ENCODE measurements at regions not wholly inside any gene's neighbourhood (a gene's known extent, or its start where the extent isn't known, plus 50 kb on each side); places are given as distances from the start of the nearest gene placed in this dataset.

DNA sequence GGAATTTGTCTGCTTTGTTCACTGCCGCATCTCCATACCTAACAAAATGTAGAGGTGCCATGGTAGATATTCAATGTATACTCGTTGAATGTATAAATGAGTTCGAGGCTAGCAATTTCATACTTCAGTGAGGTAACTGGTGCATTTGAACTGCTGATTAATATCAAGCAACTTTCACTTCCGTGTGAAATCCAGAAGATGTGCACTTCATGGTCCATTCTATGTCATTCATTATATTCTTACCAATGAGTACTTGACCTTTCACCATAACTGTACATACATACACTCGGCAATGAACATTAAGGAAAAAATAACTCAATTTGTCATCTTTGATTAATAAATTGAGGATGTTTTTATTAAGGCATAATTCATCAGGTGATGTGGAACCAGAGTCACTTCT is 598.5 kb downstream of the ZNF385D start:
- no peak overlapping the region for H3K27ac ChIP-seq (ENCODE audit: low read depth)
- 87% methylated on average over 5 of the region's 5 CpGs for WGBS
- H3K4me1 ChIP-seq (ENCODE audit: insufficient read depth), result no peaks in the 10 kb centered on the region
- no peaks in the 10 kb centered on the region for H3K36me3 ChIP-seq (ENCODE audit: insufficient read depth)
- no peak overlapping the region for H3K4me3 ChIP-seq (ENCODE audit: low read depth, low read length)
- DNase-seq (ENCODE audit: extremely low spot score), result no peak

DNA sequence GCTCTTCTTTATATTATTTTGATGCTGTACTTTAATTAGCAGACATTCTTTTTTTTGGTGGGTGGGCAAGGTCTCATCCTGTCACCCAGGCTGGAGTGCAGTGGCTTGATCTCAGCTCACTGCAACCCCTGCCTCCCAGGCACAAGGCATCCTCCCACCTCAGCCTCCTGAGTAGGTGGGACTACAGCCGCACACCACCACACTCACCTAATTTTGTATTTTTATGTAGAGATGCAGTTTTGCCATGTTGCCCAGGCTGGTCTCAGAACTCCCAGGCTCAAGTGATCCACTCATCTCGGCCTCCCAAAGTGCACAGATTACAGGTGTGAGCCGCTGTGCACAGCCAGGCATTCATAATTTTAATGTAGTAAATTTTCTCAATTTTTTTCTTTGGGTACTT is 608.1 kb downstream of the ZNF385D start:
- Histone ChIP-seq H3K27ac (ENCODE audit: low read depth) (no peak overlapping the region), H3K4me1 (ENCODE audit: insufficient read depth) (no peaks in the 10 kb centered on the region), H3K36me3 (ENCODE audit: insufficient read depth) (no peaks in the 10 kb centered on the region), H3K4me3 (ENCODE audit: low read depth, low read length) (no peak overlapping the region)
- no peak for DNase-seq (ENCODE audit: extremely low spot score)
- WGBS, result 91% methylated on average over 3 of the region's 3 CpGs

DNA sequence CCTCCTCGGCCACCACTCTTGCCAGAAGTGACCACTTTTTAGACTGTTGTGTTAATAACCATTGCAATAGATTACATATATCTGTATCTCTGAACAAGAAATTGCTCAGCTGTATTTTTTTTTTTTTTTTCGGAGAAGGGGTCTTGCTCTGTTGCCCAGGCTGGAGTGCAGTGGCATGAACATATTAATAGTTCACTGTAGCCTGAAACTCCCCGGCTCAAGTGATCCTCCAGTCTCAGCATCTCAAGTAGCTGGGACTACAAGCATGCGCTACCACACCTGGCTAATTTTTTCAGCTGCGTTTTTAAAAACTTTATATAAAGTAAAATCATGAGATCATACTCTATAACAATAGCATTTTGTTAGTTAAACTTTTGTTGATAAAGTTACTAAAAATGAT is 609.0 kb downstream of the ZNF385D start:
- Histone ChIP-seq H3K4me3 (ENCODE audit: low read depth, low read length) (no peak overlapping the region), H3K36me3 (ENCODE audit: insufficient read depth) (no peaks in the 10 kb centered on the region), H3K4me1 (ENCODE audit: insufficient read depth) (no peaks in the 10 kb centered on the region), H3K27ac (ENCODE audit: low read depth) (no peak overlapping the region)
- WGBS, result 91% methylated on average over 5 of the region's 5 CpGs
- DNase-seq (ENCODE audit: extremely low spot score), result no peak

DNA sequence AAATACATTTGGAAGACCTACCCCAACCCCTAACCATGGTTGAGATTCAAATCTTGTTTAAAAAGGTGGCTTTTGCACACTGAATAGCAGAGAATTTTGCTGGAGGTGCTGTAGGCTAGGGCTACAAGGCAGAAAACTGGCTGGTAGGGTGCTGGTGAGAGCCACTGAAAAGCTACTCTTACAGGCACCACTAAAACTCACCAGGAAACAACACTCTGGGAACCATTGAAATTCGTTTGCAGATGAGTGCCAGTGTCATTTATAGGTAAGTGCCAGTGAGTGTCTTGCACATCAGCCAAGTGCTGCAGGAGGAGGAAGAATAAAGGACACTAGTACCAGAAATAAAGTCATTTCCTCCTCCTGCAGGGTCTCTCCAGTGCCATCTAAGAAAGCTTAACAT is 610.2 kb downstream of the ZNF385D start:
- WGBS, result 23% methylated on average over 1 of the region's 1 CpG
- Histone ChIP-seq H3K4me1 (ENCODE audit: insufficient read depth) (no peaks in the 10 kb centered on the region), H3K27ac (ENCODE audit: low read depth) (no peak overlapping the region), H3K36me3 (ENCODE audit: insufficient read depth) (no peaks in the 10 kb centered on the region), H3K4me3 (ENCODE audit: low read depth, low read length) (no peak overlapping the region)
- DNase-seq (ENCODE audit: extremely low spot score), result no peak

DNA sequence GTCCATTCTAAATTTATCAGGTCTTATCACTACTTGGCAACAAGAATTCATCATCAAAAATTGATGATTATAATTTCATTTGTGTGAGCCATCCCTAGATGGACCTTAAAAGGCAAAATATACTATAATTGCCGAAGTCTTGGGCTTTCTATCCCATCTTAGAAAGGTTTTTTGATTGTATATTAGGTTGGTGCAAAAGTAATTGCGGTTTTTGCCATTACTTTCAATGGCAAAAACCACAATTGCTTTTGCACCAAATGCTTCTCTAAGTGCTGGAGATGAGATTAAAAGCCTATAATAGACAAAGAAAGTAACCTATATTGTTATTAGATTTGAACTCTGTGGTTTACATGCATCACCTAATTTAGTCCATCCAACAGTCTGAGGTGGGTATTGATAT is 612.9 kb downstream of the ZNF385D start:
- Histone ChIP-seq H3K36me3 (ENCODE audit: insufficient read depth) (no peaks in the 10 kb centered on the region), H3K4me3 (ENCODE audit: low read depth, low read length) (no peak overlapping the region), H3K27ac (ENCODE audit: low read depth) (no peak overlapping the region), H3K4me1 (ENCODE audit: insufficient read depth) (no peaks in the 10 kb centered on the region)
- DNase-seq (ENCODE audit: extremely low spot score), result no peak
- WGBS, result 85% methylated on average over 2 of the region's 2 CpGs

DNA sequence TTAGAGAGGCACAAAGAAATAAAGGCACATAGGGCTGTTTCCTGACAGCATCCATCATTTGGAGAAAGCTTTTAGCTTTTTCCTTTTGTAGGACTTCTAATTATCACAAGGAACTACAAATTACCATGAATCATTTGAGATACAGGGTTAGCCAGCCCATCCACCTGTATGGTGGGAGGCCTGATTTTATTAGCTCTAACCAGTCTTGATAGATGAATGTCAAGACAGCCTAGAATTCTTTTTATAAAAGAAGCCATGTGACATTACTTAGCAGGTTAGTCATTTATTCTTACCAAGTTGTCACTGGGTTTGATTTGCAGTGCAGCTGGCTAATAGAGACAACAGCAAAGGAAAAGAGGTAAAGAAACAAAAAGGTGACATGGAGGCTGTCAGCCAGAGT is 618.1 kb downstream of the ZNF385D start:
- DNase-seq (ENCODE audit: extremely low spot score), result no peak
- H3K4me3 ChIP-seq (ENCODE audit: low read depth, low read length), result no peak overlapping the region
- no peaks in the 10 kb centered on the region for H3K4me1 ChIP-seq (ENCODE audit: insufficient read depth)
- H3K36me3 ChIP-seq (ENCODE audit: insufficient read depth), result no peaks in the 10 kb centered on the region
- H3K27ac ChIP-seq (ENCODE audit: low read depth), result no peak overlapping the region

DNA sequence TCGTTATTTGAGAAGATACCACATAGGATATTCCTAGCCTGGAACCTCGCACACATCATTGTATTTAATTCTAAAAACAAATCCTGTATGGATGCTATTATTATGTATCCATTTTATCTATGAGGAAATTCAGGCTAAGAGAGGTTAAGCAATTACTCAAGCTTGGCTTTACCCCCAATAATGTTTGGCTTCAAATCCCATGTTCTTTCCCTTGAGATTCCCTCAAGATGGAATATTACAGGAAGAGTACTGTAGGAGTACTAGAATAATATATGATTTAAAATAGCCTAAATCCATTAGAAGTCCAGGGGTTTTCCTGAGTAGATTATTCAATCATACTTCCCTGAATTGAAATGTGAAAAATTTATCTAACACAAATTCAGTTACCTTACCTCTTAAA is 630.2 kb downstream of the ZNF385D start:
- H3K4me1 ChIP-seq (ENCODE audit: insufficient read depth), result no peaks in the 10 kb centered on the region
- DNase-seq (ENCODE audit: extremely low spot score), result no peak
- 84% methylated on average over 2 of the region's 2 CpGs for WGBS
- no peak overlapping the region for H3K4me3 ChIP-seq (ENCODE audit: low read depth, low read length)
- H3K36me3 ChIP-seq (ENCODE audit: insufficient read depth), result no peaks in the 10 kb centered on the region
- H3K27ac ChIP-seq (ENCODE audit: low read depth), result no peak overlapping the region

DNA sequence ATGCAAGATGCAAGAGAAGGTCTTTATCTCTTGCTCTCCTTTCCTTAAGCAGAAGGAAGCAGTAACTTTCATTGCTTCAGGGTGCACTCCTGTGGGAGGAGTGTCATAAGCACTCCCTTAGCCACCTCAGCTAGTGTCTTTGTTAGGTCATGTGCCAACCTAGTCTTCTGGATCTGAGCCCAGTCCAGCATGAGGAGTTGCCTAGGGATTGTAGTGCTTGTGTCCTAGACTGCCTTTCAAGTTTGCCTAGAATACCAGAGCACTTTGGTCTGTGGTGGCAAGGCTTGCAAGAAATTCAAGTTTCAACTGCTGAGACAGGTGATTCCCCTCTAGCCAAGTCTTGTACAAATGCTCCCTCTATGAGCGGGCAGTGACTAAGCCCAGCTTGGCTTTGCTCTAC is 633.6 kb downstream of the ZNF385D start:
- Histone ChIP-seq H3K4me1 (ENCODE audit: insufficient read depth) (no peaks in the 10 kb centered on the region), H3K4me3 (ENCODE audit: low read depth, low read length) (no peak overlapping the region), H3K36me3 (ENCODE audit: insufficient read depth) (no peaks in the 10 kb centered on the region), H3K27ac (ENCODE audit: low read depth) (no peak overlapping the region)
- 98% methylated on average over 1 of the region's 1 CpG for WGBS
- DNase-seq (ENCODE audit: extremely low spot score), result no peak

DNA sequence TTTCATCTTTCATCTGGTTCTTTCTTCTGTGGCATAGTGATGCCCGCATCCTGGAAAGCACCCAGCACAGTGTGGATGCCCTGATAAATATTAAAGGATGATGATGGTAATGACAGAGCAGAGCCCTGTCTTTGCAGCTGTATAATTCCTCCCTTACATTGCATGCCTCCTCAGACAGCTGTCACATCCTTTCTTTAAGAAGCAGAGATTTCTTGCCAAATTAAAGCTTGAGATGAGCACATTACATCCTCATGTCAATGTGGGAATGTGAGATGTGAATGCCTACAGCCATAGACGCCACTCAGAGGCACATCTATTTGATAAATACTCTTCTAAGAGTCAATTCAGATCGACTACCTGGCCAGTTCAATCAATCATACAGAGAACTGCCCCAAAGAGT is 642.0 kb downstream of the ZNF385D start:
- no peak for DNase-seq (ENCODE audit: extremely low spot score)
- WGBS, result 81% methylated on average over 3 of the region's 3 CpGs
- H3K27ac ChIP-seq (ENCODE audit: low read depth), result no peak overlapping the region
- H3K4me3 ChIP-seq (ENCODE audit: low read depth, low read length), result no peak overlapping the region
- H3K36me3 ChIP-seq (ENCODE audit: insufficient read depth), result no peaks in the 10 kb centered on the region
- no peaks in the 10 kb centered on the region for H3K4me1 ChIP-seq (ENCODE audit: insufficient read depth)

DNA sequence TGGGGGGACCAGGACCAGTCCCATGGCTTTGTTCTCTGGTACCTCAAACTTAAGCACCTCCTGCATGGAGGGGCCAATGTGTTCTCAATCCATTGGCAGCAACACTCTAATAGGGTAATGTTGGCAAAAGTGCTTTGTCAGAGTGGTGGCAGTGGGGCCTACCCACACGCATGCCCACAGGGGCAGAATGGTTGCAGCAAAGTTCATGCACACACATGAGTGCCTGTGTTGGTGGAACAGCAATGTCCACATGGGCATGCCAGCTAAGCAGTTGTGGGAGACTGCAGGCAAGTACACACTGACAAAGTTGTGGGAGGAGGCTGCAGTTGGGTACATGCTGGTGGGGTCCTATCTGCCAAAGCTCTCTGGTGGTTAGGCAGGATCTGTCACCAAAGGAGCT is 645.2 kb downstream of the ZNF385D start:
- WGBS, result 97% methylated on average over 1 of the region's 1 CpG
- no peak overlapping the region for H3K4me3 ChIP-seq (ENCODE audit: low read depth, low read length)
- no peaks in the 10 kb centered on the region for H3K36me3 ChIP-seq (ENCODE audit: insufficient read depth)
- no peak for DNase-seq (ENCODE audit: extremely low spot score)
- no peak overlapping the region for H3K27ac ChIP-seq (ENCODE audit: low read depth)
- H3K4me1 ChIP-seq (ENCODE audit: insufficient read depth), result no peaks in the 10 kb centered on the region

DNA sequence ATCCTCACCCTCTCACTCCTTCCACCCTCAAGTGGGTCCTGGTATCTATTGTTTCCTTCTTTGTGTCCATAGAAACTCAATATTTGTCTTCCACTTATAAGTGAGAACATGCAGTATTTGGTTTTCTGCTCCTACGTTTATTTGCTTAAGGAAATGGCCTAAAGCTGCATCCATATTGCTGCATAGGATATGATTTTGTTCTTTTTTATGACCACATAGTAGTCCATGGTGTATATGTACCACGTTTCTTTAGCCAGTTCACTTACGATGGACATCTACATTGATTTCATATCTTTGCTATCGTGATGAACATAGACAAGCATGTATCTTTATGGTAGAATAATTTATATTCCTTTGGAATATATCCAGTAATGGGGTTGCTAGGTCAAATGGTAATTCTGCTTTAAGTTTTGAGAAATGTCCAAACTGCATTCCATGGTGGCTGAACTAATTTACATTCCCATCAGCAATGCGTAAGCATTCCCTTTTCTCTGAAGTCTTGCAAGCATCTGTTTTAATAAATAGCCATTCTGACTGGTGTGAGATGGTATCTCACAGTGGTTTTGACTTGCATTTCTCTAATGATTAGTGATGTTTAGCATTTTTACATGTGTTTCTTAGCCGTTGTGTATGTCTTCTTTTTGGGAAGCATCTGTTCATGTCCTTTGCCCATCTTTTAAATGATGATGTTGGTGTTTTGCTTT is 650.2 kb downstream of the ZNF385D start:
- H3K4me3 ChIP-seq (ENCODE audit: low read depth, low read length), result no peak overlapping the region
- H3K4me1 ChIP-seq (ENCODE audit: insufficient read depth), result no peaks in the 10 kb centered on the region
- DNase-seq (ENCODE audit: extremely low spot score), result no peak
- 84% methylated on average over 6 of the region's 6 CpGs for WGBS
- H3K27ac ChIP-seq (ENCODE audit: low read depth), result no peak overlapping the region
- H3K36me3 ChIP-seq (ENCODE audit: insufficient read depth), result no peaks in the 10 kb centered on the region

DNA sequence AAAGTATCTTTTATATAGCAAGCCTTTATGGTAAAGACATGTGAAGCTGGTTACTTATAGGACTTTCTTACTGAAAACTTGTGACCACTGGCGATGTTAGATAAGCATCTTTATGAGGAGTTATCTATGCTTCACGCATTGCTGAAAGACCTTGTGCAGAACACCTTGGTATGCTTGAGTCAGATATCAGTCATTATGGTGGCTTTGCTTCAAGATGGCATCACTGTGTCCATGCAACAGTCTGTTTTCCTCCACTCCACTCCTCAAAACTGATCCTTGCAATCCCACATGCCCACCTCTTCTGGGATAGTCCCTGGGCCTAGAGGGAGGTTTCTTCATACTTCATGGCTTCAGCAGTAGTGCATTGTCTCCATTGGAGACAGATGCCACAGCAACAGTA is 656.3 kb downstream of the ZNF385D start:
- WGBS, result 80% methylated on average over 2 of the region's 2 CpGs
- no peaks in the 10 kb centered on the region for H3K4me1 ChIP-seq (ENCODE audit: insufficient read depth)

DNA sequence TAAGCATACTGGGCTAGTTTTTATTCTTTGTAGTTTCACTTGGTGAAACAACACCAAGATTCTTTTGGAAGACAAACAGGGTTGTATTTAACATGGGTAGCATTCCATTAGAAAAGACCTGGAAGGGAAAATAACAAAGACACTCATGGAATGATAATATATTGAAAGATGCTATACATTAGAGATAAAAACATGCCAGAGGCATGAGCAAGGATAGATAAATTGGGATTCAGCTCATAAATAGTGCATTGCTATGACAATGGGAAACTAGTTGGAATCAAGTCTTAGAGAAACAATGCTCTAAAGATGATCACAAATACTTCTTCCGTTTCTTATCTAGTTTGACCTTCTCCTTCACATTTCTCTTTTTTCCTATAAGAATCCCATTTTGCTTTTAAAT is 677.4 kb downstream of the ZNF385D start:
- H3K27ac ChIP-seq (ENCODE audit: low read depth), result no peak overlapping the region
- H3K4me3 ChIP-seq (ENCODE audit: low read depth, low read length), result no peak overlapping the region
- no peaks in the 10 kb centered on the region for H3K4me1 ChIP-seq (ENCODE audit: insufficient read depth)
- 51% methylated on average over 1 of the region's 1 CpG for WGBS
- H3K36me3 ChIP-seq (ENCODE audit: insufficient read depth), result no peaks in the 10 kb centered on the region
- no peak for DNase-seq (ENCODE audit: extremely low spot score)

More for the DNA sequence above, 656.3 kb downstream of the ZNF385D start:
- H3K27ac ChIP-seq (ENCODE audit: low read depth), result no peak overlapping the region
- no peaks in the 10 kb centered on the region for H3K36me3 ChIP-seq (ENCODE audit: insufficient read depth)
- no peak for DNase-seq (ENCODE audit: extremely low spot score)
- no peak overlapping the region for H3K4me3 ChIP-seq (ENCODE audit: low read depth, low read length)

DNA sequence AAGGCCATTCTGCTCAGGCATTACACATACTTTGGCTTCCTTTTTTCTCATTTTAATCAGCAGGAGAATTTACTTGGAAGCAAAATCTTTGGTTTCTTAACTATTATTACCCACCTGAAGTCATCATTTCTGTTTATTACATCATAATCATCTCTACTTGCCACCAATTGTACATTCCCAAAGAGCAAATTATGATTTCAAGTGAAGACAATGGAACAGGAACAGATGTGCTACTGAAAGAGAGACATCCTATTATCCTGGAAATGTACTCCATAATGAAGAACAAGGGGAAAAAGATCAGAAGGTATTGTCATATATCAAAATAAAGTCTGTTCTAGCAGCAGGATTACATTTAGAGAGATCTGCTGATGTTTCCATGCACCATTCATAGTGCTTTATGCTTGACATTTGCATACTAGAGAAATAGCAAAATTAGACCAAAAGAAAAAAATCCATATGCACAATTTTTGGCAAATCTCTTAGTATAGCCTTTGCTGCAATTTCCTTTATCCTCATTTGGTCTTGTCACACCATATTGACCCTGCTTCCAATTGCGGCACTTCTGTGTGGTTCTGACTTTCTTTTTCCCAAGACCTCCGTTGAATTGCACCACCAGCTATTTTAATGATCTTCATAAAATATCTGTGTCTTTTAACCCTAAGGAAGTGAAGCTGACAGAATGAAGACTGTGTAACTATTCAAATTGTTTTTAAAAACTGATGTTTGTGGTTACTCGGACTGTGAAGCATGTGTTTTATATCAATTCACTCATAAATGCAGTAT is 683.8 kb downstream of the ZNF385D start:
- 47% methylated on average over 3 of the region's 3 CpGs for WGBS
- Histone ChIP-seq H3K27ac (ENCODE audit: low read depth) (no peak overlapping the region), H3K4me3 (ENCODE audit: low read depth, low read length) (no peak overlapping the region), H3K36me3 (ENCODE audit: insufficient read depth) (no peaks in the 10 kb centered on the region), H3K4me1 (ENCODE audit: insufficient read depth) (no peaks in the 10 kb centered on the region)
- DNase-seq (ENCODE audit: extremely low spot score), result no peak

Measured in urinary bladder (tissue), 3 donors.